ENCODE measurements at regions not wholly inside any gene's neighbourhood (a gene's known extent, or its start where the extent isn't known, plus 50 kb on each side); places are given as distances from the start of the nearest gene placed in this dataset.

- no peak overlapping the region for H2AFZ ChIP-seq (ENCODE audit: control insufficient read depth, low read depth, low read length)
- intact Hi-C loops (cut with micrococcal nuclease; ENCODE audit: unreplicated experiment) (no loop called here), in situ Hi-C loops (cut with MboI) (no loop called here)
- H3K79me2 ChIP-seq (ENCODE audit: control insufficient read depth, insufficient read depth, low read length): no peaks in the 10 kb centered on the region
- ATAC-seq (no peak), DNase-seq (ENCODE audit: low read depth, low spot score) (no peak), FAIRE-seq (no peak)
- no peak overlapping the region for H3K4me2 ChIP-seq (ENCODE audit: control insufficient read depth, insufficient read depth)
- no peak overlapping the region for H3K9ac ChIP-seq (ENCODE audit: control insufficient read depth, insufficient read depth, low read length)
- H3K27me3 ChIP-seq (replicated peaks in 1 of 2; ENCODE audit: control insufficient read depth in 2 of 2, insufficient read depth in 2 of 2, low read length in 1 of 2): no peaks in the 10 kb centered on the region
- H3K4me3 ChIP-seq: no peak overlapping the region
- 59% methylated on average over 4 of the region's 4 CpGs for WGBS (ENCODE audit: insufficient coverage, insufficient replicate concordance, low lambda C conversion rate, missing lambda C conversion rate)
- H3K27ac ChIP-seq (ENCODE audit: control insufficient read depth, insufficient read depth): no peak overlapping the region
- no peaks in the 10 kb centered on the region for H3K9me3 ChIP-seq (replicated peaks; ENCODE audit: control insufficient read depth, insufficient read depth, low read length)
- SMC1A ChIA-PET (ENCODE audit: uncharacterized antibody, unreplicated experiment): interaction anchor here (1.1 kb wide), 1 partner anchor 102 kb away, joined by 3 read pairs; no protein-coding TSS in a partner anchor
- RAD21 ChIA-PET (ENCODE audit: unreplicated experiment): interaction anchor here (0.6 kb wide), 1 partner anchor 8 kb away, joined by 3 read pairs; no protein-coding TSS in a partner anchor
- no peaks in the 10 kb centered on the region for H3K36me3 ChIP-seq (ENCODE audit: control insufficient read depth in 2 of 2, insufficient read depth in 2 of 2, low read length in 1 of 2)
- H3K4me1 ChIP-seq (ENCODE audit: control insufficient read depth, insufficient read depth, low read length): no peaks in the 10 kb centered on the region
- POLR2A ChIA-PET: no interaction called here
- CTCF ChIA-PET: interaction anchor here (1.5 to 1.7 kb wide), 2 partner anchors 9 to 11 kb away, joined by 3 to 4 read pairs; no protein-coding TSS in a partner anchor
- BruUV-seq (replicated peaks): no TSS peak
- no peaks in the 10 kb centered on the region for H4K20me1 ChIP-seq (ENCODE audit: control insufficient read depth, insufficient read depth)
- TF ChIP-seq ZNF274 (IDR thresholded peaks at IDR 0.05; ENCODE audit: insufficient read depth, insufficient read length) (no peak), IKZF2 (IDR thresholded peaks at IDR 0.05) (no peak), CREM (IDR thresholded peaks at IDR 0.05; ENCODE audit: low read depth) (no peak), HSF1 (IDR thresholded peaks at IDR 0.05; ENCODE audit: low read depth, low read length) (no peak), E2F8 (IDR thresholded peaks at IDR 0.05; ENCODE audit: low read depth, partially characterized antibody) (no peak), IRF3 (IDR thresholded peaks at IDR 0.05) (no peak), SMAD5 (IDR thresholded peaks at IDR 0.05; ENCODE audit: low read depth) (no peak), SIN3A (IDR thresholded peaks at IDR 0.05; ENCODE audit: low read depth, low read length) (no peak), ZNF592 (IDR thresholded peaks at IDR 0.05) (no peak), TCF3 (IDR thresholded peaks at IDR 0.05; ENCODE audit: borderline replicate concordance, insufficient read depth, low read depth, low read length) (no peak), FOS (IDR thresholded peaks at IDR 0.05; ENCODE audit: borderline replicate concordance, extremely low read depth, insufficient read length) (no peak), NR2F1 (conservative IDR thresholded peaks at IDR 0.05) (no peak), KLF5 (IDR thresholded peaks at IDR 0.05; ENCODE audit: partially characterized antibody) (no peak), MXI1 (IDR thresholded peaks at IDR 0.05; ENCODE audit: low read depth, low read length) (no peak), RAD21 (IDR thresholded peaks at IDR 0.05; ENCODE audit: insufficient read depth, low read depth, low read length) (no peak), EED (IDR thresholded peaks at IDR 0.05; ENCODE audit: low read depth) (no peak)
Observed at GRCh38 chr3:104549099-104549714, 817.5 kb upstream of the ALCAM start.
